Subcutaneous abdominal adipose tissue (tissue), 5 donors: ENCODE measurements at regions not wholly inside any gene's neighbourhood (a gene's known extent, or its start where the extent isn't known, plus 50 kb on each side); places are given as distances from the start of the nearest gene placed in this dataset.

Source experiments
- H3K27ac ChIP-seq: one replicate; pipeline ENCODE4 v1.7.0; 2013; ENCODE audit warnings: low read depth, mild to moderate bottlenecking, inconsistent platforms, low read length, moderate library complexity
- H3K27me3 ChIP-seq, 5 donors: one replicate each; pipeline ENCODE4 v1.7.0; 2013; ENCODE audit warnings: low read length in 5 of 5, inconsistent platforms in 1 of 5; ENCODE audit not compliant: control insufficient read depth in 5 of 5, insufficient read depth in 4 of 5
- H3K36me3 ChIP-seq, 5 donors: one replicate each; pipeline ENCODE4 v1.7.0; 2013; ENCODE audit warnings: low read length in 5 of 5; ENCODE audit not compliant: control insufficient read depth in 5 of 5, insufficient read depth in 5 of 5
- H3K4me1 ChIP-seq, 5 donors: one replicate each; pipeline ENCODE4 v1.7.0; 2013; ENCODE audit warnings: low read length in 5 of 5, mild to moderate bottlenecking in 3 of 5, moderate library complexity in 1 of 5; ENCODE audit not compliant: control insufficient read depth in 5 of 5, insufficient read depth in 5 of 5
- H3K4me3 ChIP-seq, 5 donors: one replicate each; pipeline ENCODE4 v1.7.0; 2013; ENCODE audit warnings: low read length in 5 of 5, low read depth in 1 of 5
- H3K9ac ChIP-seq, 5 donors: one replicate each; pipeline ENCODE4 v1.7.0; 2013; ENCODE audit warnings: low read length in 5 of 5, mild to moderate bottlenecking in 4 of 5, moderate library complexity in 3 of 5
- H3K9me3 ChIP-seq, 5 donors: one replicate each; pipeline ENCODE4 v1.7.0; 2013; ENCODE audit warnings: low read length in 5 of 5; ENCODE audit not compliant: control insufficient read depth in 5 of 5
- donor health status: healthy.
- donor health status: healthy.
- donor health status: healthy.
- donor health status: healthy.
- donor health status: healthy.

- Histone ChIP-seq H3K9ac (no peak overlapping the region), H3K9me3 (peaks cover 0 to 4% (median 0%) of the 10 kb centered on the region in 5 donors), H3K27ac (no peak overlapping the region), H3K36me3 (no peaks in the 10 kb centered on the region), H3K4me3 (no peak overlapping the region), H3K4me1 (no peaks in the 10 kb centered on the region), H3K27me3 (peaks cover 0 to 3% (median 2%) of the 10 kb centered on the region in 5 donors)
Observed at GRCh38 chr18:47758000-47758399, 172.5 kb downstream of the SMAD2 start.

- Histone ChIP-seq H3K9ac (no peak overlapping the region), H3K4me1 (no peaks in the 10 kb centered on the region), H3K9me3 (peaks cover 0 to 4% (median 0%) of the 10 kb centered on the region in 5 donors), H3K27ac (no peak overlapping the region), H3K4me3 (no peak overlapping the region), H3K27me3 (peaks cover 0 to 3% (median 2%) of the 10 kb centered on the region in 5 donors), H3K36me3 (no peaks in the 10 kb centered on the region)
Observed at GRCh38 chr18:47756364-47757016, 174.0 kb downstream of the SMAD2 start.

DNA sequence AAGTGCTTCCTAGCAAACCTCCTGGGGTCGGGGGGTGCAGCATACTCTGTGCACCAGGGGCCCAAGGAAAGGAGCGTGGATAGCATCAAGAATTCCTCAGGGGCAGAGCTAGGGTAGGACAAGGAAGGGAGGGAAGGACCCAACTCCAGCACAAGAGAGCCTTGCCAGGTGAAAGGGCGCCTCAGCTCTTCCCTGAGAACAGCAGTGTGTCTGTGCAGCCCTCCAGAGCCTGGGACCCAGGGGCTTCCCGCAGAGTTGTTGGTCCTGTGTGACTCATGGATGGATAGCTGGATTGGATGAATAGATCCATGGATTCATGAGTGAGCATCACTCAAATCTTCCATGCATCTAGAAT, 175.4 kb downstream of the SMAD2 start:
- Histone ChIP-seq H3K27ac (no peak overlapping the region), H3K4me3 (no peak overlapping the region), H3K9me3 (no peaks in the 10 kb centered on the region), H3K27me3 (peaks cover 0 to 11% (median 0%) of the 10 kb centered on the region in 5 donors), H3K9ac (no peak overlapping the region), H3K36me3 (no peaks in the 10 kb centered on the region), H3K4me1 (no peaks in the 10 kb centered on the region)

DNA sequence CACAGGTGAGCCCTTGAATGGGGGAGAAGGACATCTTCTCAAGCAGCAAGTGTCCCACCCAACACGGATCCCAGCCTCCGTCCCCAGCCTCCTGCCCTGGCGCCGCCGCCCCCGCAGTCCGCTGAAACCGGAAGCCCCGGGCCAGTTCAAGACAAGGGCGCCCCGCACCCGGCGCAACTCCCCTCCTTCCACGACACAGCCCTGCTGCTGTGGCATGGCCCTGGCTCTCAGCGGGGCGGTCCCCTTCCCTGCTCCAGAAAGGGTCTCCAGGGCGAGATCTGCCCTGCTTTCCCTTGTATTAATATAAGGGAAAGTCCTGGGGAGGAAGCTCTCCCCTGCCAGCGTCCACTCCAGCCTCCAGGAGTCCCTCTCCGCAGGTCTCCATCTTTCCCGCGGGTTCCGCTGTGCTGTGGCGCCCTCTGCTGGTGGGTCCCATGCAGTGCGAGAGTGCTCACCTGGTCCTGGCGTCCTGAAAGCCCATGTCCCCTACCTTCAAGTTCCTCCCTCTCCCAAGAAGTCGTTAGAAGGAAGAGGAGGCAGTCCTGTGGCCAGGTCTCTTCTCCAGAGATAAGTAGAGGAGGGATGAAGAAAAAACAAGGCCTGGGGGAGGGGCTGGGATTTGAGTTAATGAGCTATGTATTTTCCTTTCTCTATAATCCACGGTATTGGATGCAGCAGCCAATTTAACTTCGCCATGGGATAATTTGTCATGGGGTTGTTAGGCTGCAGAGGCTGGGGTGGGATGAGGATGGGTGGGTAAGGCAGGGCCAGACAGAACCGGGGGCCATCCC, 176.0 kb downstream of the SMAD2 start:
- H3K9me3 ChIP-seq = no peaks in the 10 kb centered on the region
- peaks cover 0 to 11% (median 0%) of the 10 kb centered on the region in 5 donors for H3K27me3 ChIP-seq
- no peak overlapping the region for H3K27ac ChIP-seq
- H3K4me3 ChIP-seq = no peak overlapping the region
- H3K9ac ChIP-seq = no peak overlapping the region
- no peaks in the 10 kb centered on the region for H3K4me1 ChIP-seq
- no peaks in the 10 kb centered on the region for H3K36me3 ChIP-seq

DNA sequence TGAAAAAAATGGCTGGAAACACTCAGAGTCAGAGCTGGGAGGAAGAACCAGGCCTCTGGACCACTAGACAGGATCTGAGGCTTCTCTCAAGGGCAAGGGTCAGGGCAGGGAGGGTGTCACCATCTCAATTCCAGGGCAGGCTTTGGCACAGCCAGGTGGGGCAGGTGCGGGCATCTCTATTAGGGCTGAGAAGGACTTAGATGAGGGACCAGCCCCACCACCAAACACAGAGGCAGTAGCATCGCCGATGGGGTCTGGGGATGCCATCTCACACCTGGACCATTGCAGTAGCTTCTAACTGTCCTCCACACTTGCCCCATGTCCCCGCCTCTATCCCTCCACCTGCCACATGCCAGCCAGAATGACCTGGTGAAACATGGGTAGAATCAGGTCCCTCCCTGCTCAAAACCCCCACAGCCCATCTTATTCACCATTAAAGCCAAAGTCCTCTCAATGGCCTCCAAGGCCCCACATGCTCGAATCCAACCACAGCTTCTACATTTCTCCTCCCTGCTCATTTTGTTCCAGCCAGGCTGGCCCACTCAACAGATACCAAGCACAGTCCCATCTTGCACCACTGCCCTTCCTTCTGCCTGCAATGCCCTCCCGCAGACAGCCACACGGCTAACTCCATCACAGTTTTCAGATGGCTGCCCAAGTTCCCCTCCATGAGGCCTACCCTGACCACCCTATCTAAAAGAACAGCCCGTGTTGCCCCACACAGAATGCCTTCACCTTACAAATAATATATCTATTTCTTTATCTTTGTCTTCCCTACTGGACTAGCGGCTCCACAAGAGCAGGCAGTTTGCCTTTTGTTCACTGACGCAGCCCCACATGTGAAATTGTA, 177.4 kb downstream of the SMAD2 start:
- Histone ChIP-seq H3K9ac (no peak overlapping the region), H3K4me3 (no peak overlapping the region), H3K27ac (no peak overlapping the region), H3K9me3 (no peaks in the 10 kb centered on the region), H3K4me1 (peaks cover 0 to 7% (median 5%) of the 10 kb centered on the region in 5 donors), H3K27me3 (peaks cover 0 to 14% (median 8%) of the 10 kb centered on the region in 5 donors), H3K36me3 (no peaks in the 10 kb centered on the region)

GRCh38 chr18:47750889-47751423, 179.5 kb downstream of the SMAD2 start:
- Histone ChIP-seq H3K27me3 (peaks cover 0 to 24% (median 9%) of the 10 kb centered on the region in 5 donors), H3K4me1 (peaks cover 0 to 7% (median 5%) of the 10 kb centered on the region in 5 donors), H3K27ac (no peak overlapping the region), H3K36me3 (no peaks in the 10 kb centered on the region), H3K9me3 (no peaks in the 10 kb centered on the region), H3K9ac (no peak overlapping the region), H3K4me3 (no peak overlapping the region)

- Histone ChIP-seq H3K27ac (no peak overlapping the region), H3K9ac (no peak overlapping the region), H3K36me3 (no peaks in the 10 kb centered on the region), H3K27me3 (peaks cover 0 to 24% (median 9%) of the 10 kb centered on the region in 5 donors), H3K9me3 (no peaks in the 10 kb centered on the region), H3K4me3 (no peak overlapping the region), H3K4me1 (peaks cover 0 to 7% (median 5%) of the 10 kb centered on the region in 5 donors)
Observed at GRCh38 chr18:47749600-47749973, 180.9 kb downstream of the SMAD2 start.

DNA sequence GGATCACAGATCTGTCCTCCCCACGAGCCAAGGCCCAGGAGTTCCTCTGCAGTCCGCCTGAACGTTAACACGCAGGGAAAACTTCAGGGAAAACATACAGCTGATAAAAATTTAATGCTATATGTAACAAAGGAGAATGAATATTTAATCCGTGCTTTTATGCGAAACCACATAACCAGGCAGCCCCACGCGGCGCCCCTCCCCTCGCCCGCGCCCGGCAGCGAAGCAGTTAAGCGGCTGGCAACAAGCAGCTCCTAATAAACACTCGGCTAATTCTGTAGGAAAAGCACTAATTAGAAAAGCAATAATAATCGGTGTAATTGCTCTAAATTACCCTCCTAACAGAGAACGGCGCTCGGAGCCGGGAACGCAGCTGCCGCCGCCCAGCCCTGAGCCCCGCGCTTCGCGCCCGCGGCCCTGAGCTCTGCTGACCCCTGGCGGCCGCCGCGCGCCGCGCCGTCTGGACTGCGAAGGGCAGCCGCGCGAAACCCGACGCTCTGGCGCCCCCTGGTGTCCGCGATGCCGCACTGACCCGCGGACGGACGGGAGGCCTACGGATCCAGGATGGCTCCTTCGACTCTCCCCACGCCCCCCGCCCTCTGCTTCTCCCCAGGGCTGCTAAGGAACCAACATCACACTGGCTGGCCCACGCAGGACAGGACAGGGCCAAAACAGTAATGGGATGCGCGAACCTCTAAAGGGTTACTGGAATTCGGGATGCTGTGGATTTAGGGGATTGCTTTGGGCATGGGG, 181.4 kb downstream of the SMAD2 start:
- H3K4me3 ChIP-seq = peak overlapping the region; percentile 27 to 59 (median 47)

GRCh38 chr18:47748093-47748796, 182.2 kb downstream of the SMAD2 start:
- Histone ChIP-seq H3K36me3 (no peaks in the 10 kb centered on the region), H3K27me3 (peaks cover 0 to 21% (median 9%) of the 10 kb centered on the region in 5 donors), H3K27ac (no peak overlapping the region), H3K9ac (peak overlapping the region in 2 of 5 donors; percentile 47), H3K4me1 (peaks cover 0 to 7% (median 5%) of the 10 kb centered on the region in 5 donors), H3K9me3 (no peaks in the 10 kb centered on the region), H3K4me3 (peak overlapping the region in 2 of 5 donors; percentile 27 to 56)

More for the DNA sequence above, 181.4 kb downstream of the SMAD2 start:
- Histone ChIP-seq H3K27ac (no peak overlapping the region), H3K9me3 (no peaks in the 10 kb centered on the region), H3K4me1 (peaks cover 0 to 7% (median 5%) of the 10 kb centered on the region in 5 donors), H3K9ac (peak overlapping the region in 2 of 5 donors; percentile 47), H3K36me3 (no peaks in the 10 kb centered on the region), H3K27me3 (peaks cover 0 to 21% (median 9%) of the 10 kb centered on the region in 5 donors)
